Subcutaneous abdominal adipose tissue (tissue), 5 donors: ENCODE measurements at regions not wholly inside any gene's neighbourhood (a gene's known extent, or its start where the extent isn't known, plus 50 kb on each side); places are given as distances from the start of the nearest gene placed in this dataset.
"Not testable (repeated sequence)": the region's sequence is repeated elsewhere in the genome, so short reads cannot be mapped to it uniquely, and the experiment has no call there.

Experiments used
- H3K27ac ChIP-seq: one replicate; pipeline ENCODE4 v1.7.0; 2013; ENCODE audit warnings: low read depth, mild to moderate bottlenecking, inconsistent platforms, low read length, moderate library complexity
- H3K27me3 ChIP-seq, 5 donors: one replicate each; pipeline ENCODE4 v1.7.0; 2013; ENCODE audit warnings: low read length in 5 of 5, inconsistent platforms in 1 of 5; ENCODE audit not compliant: control insufficient read depth in 5 of 5, insufficient read depth in 4 of 5
- H3K36me3 ChIP-seq, 5 donors: one replicate each; pipeline ENCODE4 v1.7.0; 2013; ENCODE audit warnings: low read length in 5 of 5; ENCODE audit not compliant: control insufficient read depth in 5 of 5, insufficient read depth in 5 of 5
- H3K4me1 ChIP-seq, 5 donors: one replicate each; pipeline ENCODE4 v1.7.0; 2013; ENCODE audit warnings: low read length in 5 of 5, mild to moderate bottlenecking in 3 of 5, moderate library complexity in 1 of 5; ENCODE audit not compliant: control insufficient read depth in 5 of 5, insufficient read depth in 5 of 5
- H3K4me3 ChIP-seq, 5 donors: one replicate each; pipeline ENCODE4 v1.7.0; 2013; ENCODE audit warnings: low read length in 5 of 5, low read depth in 1 of 5
- H3K9ac ChIP-seq, 5 donors: one replicate each; pipeline ENCODE4 v1.7.0; 2013; ENCODE audit warnings: low read length in 5 of 5, mild to moderate bottlenecking in 4 of 5, moderate library complexity in 3 of 5
- H3K9me3 ChIP-seq, 5 donors: one replicate each; pipeline ENCODE4 v1.7.0; 2013; ENCODE audit warnings: low read length in 5 of 5; ENCODE audit not compliant: control insufficient read depth in 5 of 5
- donor health status: healthy.
- donor health status: healthy.
- donor health status: healthy.
- donor health status: healthy.
- donor health status: healthy.

- Histone ChIP-seq H3K27me3 (no peaks in the 10 kb centered on the region), H3K4me1 (no peaks in the 10 kb centered on the region), H3K9ac (no peak overlapping the region), H3K27ac (no peak overlapping the region), H3K9me3 (peaks cover 0 to 4% (median 3%) of the 10 kb centered on the region in 5 donors), H3K36me3 (no peaks in the 10 kb centered on the region), H3K4me3 (no peak overlapping the region)
Measured at GRCh38 chr13:38283346-38283745, 66.3 kb upstream of the UFM1 start.

DNA sequence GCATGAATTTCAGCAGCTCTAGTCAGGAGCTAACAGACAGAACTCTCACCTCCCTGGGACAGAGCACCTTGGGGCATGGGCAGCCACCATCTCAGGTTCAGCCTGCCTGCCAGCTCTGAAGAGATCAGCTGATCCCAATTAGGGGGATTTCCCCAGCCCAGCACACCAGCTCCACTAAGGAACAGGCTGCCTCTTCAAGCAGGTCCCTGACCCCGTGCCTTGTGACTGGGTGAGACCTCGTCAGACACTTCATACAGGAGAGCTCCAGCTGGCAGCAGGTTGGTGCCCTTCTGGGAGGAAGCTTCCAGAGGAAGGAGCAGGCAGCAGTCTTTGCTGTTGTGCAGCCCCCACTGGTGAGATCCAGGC is 84.5 kb upstream of the UFM1 start:
- Histone ChIP-seq H3K36me3 (no peaks in the 10 kb centered on the region), H3K27ac (no peak overlapping the region), H3K4me3 (no peak overlapping the region), H3K27me3 (no peaks in the 10 kb centered on the region), H3K4me1 (no peaks in the 10 kb centered on the region), H3K9me3 (no peaks in the 10 kb centered on the region), H3K9ac (no peak overlapping the region)

DNA sequence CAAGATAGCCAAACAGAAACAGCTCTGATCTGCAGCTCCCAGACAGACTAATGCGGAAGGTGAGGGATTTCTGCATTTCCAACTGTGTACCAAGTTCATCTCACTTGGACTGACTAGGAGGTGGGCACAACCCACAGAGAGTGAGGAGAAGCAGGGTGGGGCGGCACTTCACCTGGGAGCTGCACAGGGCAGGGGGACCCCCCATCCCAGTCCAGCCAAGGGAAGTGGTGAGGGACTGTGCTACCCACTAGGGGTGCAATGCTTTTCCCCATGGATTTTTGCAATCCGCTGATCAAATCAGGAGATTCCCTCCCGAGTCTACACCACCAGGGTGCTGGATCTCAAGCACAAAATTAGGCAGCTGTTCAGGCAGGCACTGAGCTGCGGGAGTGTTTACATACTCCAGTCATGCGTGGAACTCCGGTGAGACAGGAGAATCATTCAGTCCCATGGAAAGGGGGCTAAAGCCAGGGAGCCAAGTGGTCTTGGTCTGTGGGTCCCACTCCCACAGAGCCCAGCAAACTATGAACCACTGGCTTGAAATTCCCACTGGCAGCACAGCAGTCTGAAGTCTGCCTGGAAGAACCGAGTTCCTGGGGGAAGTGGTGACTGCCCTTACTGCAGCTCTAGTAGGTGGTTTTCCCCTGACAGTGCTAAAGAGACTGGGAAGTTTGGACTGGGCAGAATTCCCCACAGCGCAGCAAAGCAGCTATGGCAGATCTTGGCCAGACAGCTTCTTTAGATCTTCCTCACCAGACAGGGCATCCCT is 85.1 kb upstream of the UFM1 start:
- Histone ChIP-seq H3K27ac (no peak overlapping the region), H3K4me3 (no peak overlapping the region), H3K27me3 (no peaks in the 10 kb centered on the region), H3K36me3 (no peaks in the 10 kb centered on the region), H3K9me3 (no peaks in the 10 kb centered on the region), H3K9ac (no peak overlapping the region), H3K4me1 (no peaks in the 10 kb centered on the region)

DNA sequence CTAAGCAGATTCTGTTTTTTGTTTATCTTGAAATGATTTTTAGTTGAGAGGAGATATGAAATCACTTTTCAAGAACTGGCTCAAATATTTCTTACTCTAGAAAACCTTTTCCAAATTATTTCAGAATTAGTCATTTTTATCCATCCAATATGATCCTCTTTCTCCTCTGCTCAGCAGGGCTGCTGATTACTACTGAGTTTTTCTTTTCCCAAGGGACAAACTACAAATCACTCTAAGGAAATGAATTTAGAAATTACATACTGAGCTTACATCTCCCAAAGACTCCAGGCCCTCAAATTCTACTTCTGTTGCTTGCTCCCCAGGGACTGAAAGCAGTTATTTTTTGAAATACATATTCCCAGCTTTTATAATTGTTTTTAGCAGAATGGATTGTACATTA is 87.4 kb upstream of the UFM1 start:
- no peaks in the 10 kb centered on the region for H3K36me3 ChIP-seq
- no peaks in the 10 kb centered on the region for H3K4me1 ChIP-seq
- H3K9ac ChIP-seq: no peak overlapping the region
- no peak overlapping the region for H3K27ac ChIP-seq
- H3K27me3 ChIP-seq: no peaks in the 10 kb centered on the region
- H3K4me3 ChIP-seq: no peak overlapping the region
- H3K9me3 ChIP-seq: no peaks in the 10 kb centered on the region

DNA sequence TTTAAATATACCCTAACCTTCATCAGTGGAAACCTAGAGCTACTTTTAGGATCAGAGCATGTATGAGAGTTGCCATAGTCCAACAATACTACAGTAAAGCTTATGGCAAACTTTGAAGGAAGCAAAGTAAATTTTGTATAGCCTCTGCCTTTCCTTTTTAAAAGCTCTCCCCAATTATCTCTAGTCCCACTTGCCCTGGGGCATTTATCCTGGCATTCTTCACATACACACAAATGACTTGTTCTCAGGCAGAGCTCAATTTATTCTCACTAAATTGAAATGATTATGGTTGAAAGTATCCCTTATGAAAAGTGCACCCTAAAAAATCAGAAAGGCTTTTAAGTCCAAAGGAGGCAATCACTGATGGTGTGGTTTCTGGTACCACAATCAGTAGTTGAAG is 94.1 kb upstream of the UFM1 start:
- no peaks in the 10 kb centered on the region for H3K36me3 ChIP-seq
- H3K9ac ChIP-seq: no peak overlapping the region
- H3K27me3 ChIP-seq: no peaks in the 10 kb centered on the region
- no peak overlapping the region for H3K4me3 ChIP-seq
- no peaks in the 10 kb centered on the region for H3K4me1 ChIP-seq
- no peaks in the 10 kb centered on the region for H3K9me3 ChIP-seq
- no peak overlapping the region for H3K27ac ChIP-seq

DNA sequence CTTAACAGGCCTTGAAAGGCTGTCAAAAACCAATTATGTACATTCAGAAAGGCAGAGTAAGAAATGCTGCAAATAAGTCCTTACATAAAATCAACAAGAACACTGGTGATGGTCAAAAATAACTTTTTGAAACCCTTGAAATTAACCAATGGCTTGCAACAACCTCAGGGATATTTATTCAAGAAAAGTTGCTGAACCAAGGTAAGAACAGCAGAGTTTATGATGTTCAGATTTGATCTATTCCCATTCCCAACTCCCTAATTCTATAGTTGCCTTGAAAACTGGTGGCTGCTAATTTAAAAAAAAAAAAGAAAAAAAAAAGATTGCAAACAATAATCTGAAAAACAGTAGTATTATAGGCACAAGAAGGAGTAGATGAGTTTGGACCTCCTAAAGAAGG is 109.8 kb upstream of the UFM1 start:
- no peak overlapping the region for H3K9ac ChIP-seq
- H3K4me1 ChIP-seq: no peaks in the 10 kb centered on the region
- peaks cover 0 to 3% (median 0%) of the 10 kb centered on the region in 5 donors for H3K9me3 ChIP-seq
- H3K27ac ChIP-seq: no peak overlapping the region
- no peaks in the 10 kb centered on the region for H3K36me3 ChIP-seq
- no peaks in the 10 kb centered on the region for H3K27me3 ChIP-seq
- no peak overlapping the region for H3K4me3 ChIP-seq

DNA sequence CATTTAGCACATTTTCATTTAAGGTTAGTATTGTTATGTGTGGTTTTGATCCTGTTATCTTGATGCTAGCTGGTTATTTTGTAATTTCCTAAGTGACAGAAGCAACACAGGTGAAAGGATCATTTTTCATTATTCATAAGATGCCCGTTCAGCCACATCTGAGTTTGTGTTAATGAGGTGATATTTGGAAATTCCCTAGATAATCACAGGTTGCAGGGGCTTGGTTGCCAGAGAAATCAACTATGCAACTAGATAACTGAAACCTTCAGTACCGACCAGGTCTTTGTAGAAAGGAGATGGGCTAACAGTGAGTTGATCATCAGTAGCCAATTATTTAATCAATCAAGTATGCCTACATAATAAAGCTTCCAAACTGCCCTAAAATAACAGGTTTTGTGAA is 121.3 kb upstream of the UFM1 start:
- Histone ChIP-seq H3K9me3 (peaks cover 0 to 10% (median 3%) of the 10 kb centered on the region in 5 donors), H3K27me3 (no peaks in the 10 kb centered on the region), H3K4me1 (no peaks in the 10 kb centered on the region), H3K36me3 (no peaks in the 10 kb centered on the region), H3K4me3 (no peak overlapping the region), H3K9ac (no peak overlapping the region), H3K27ac (no peak overlapping the region)

GRCh38 chr13:38226496-38226895 is 123.2 kb upstream of the UFM1 start:
- Histone ChIP-seq H3K9ac (no peak overlapping the region), H3K4me1 (no peaks in the 10 kb centered on the region), H3K27me3 (no peaks in the 10 kb centered on the region), H3K27ac (no peak overlapping the region), H3K9me3 (peaks cover 0 to 9% (median 0%) of the 10 kb centered on the region in 5 donors), H3K36me3 (no peaks in the 10 kb centered on the region), H3K4me3 (no peak overlapping the region)

DNA sequence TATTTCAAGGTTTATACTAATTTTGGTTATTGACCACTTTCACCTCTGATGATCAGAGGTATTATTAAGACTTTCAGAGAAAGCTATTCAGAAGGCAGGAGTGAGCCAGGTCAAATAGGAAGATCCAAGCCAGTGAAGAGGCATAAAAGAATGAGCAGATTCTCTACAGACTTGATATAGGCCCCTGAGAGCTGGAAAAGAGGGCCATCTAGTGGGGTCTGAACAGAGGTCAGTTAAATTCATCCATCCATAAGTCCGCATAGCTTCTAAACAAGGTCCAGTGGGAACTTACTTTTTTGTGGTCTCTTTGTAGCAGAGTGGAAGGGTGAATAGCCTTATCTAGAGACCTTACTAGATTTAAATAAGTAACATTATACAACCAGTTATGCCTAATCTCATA is 126.6 kb upstream of the UFM1 start:
- H3K9ac ChIP-seq: no peak overlapping the region
- no peaks in the 10 kb centered on the region for H3K27me3 ChIP-seq
- H3K4me3 ChIP-seq: no peak overlapping the region
- no peaks in the 10 kb centered on the region for H3K9me3 ChIP-seq
- H3K27ac ChIP-seq: no peak overlapping the region
- no peaks in the 10 kb centered on the region for H3K4me1 ChIP-seq
- H3K36me3 ChIP-seq: no peaks in the 10 kb centered on the region

DNA sequence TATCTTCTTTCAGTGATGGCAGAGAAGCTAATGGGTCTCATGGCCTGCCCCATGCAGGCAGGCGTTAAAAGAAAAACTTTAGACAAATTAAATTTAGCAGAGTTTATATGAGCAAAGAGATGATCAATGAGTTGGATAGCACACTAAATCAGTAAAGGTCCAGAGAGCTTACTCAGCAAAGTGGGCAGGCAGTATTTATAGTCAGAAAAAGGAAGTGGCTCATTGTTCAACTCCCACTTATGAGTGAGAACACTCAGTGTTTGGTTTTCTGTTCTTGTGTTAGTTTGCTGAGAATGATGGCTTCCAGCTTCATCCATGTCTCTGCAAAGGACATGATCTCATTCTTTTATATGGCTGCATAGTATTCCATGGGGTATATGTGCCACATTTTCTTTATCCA is 128.5 kb upstream of the UFM1 start:
- H3K9ac ChIP-seq, H3K27me3 ChIP-seq, H3K4me3 ChIP-seq, H3K9me3 ChIP-seq, H3K36me3 ChIP-seq, H3K27ac ChIP-seq, H3K4me1 ChIP-seq: not testable (repeated sequence)
